Neuronal stem cell (in vitro differentiated cells): ENCODE measurements at regions not wholly inside any gene's neighbourhood (a gene's known extent, or its start where the extent isn't known, plus 50 kb on each side); places are given as distances from the start of the nearest gene placed in this dataset.

ENCODE experiments used
- DNase-seq: peaks from one replicate; pipeline ENCODE4 v3.0.0-alpha.2; 2013; ENCODE audit warnings: low spot score
- H2AFZ ChIP-seq: one replicate; pipeline ENCODE4 v1.6.1; 2013; ENCODE audit warnings: mild to moderate bottlenecking, low read length, inconsistent platforms
- H2AK5ac ChIP-seq: 2 replicates; pipeline ENCODE4 v1.6.1; 2013; ENCODE audit warnings: low read depth, mild to moderate bottlenecking, inconsistent platforms, low read length, moderate library complexity, mixed read lengths
- H2BK120ac ChIP-seq: 2 replicates; pipeline ENCODE4 v1.6.1; 2013; ENCODE audit warnings: low read depth, mild to moderate bottlenecking, inconsistent platforms, low read length, moderate library complexity, mixed read lengths
- H2BK12ac ChIP-seq: one replicate; pipeline ENCODE4 v1.6.1; 2013; ENCODE audit warnings: low read length, inconsistent platforms
- H2BK15ac ChIP-seq: 2 replicates; pipeline ENCODE4 v1.6.1; 2013; ENCODE audit warnings: mild to moderate bottlenecking, low read length, inconsistent platforms, mixed read lengths
- H2BK5ac ChIP-seq: one replicate; pipeline ENCODE4 v1.6.1; 2013; ENCODE audit warnings: inconsistent platforms, mild to moderate bottlenecking, low read length, moderate library complexity
- H3K14ac ChIP-seq: one replicate; pipeline ENCODE4 v1.6.1; 2013; ENCODE audit warnings: low read length, inconsistent platforms
- H3K18ac ChIP-seq: 2 replicates; pipeline ENCODE4 v1.6.1; 2013; ENCODE audit warnings: low read length, inconsistent platforms
- H3K23ac ChIP-seq: 2 replicates; pipeline ENCODE4 v1.6.1; 2013; ENCODE audit warnings: low read depth, mild to moderate bottlenecking, mixed read lengths, low read length, inconsistent platforms; ENCODE audit not compliant: poor library complexity
- H3K27ac ChIP-seq: replicated peaks from 3 replicates; pipeline ENCODE4 v1.5.1; 2013; ENCODE audit warnings: low read length, inconsistent platforms
- H3K27me3 ChIP-seq, 3 experiments: 2 replicates each; pipeline ENCODE4 v1.6.1; 2013; ENCODE audit warnings: low read length in 3 of 3, mild to moderate bottlenecking in 2 of 3, inconsistent platforms in 1 of 3, low read depth in 1 of 3, mixed read lengths in 1 of 3, moderate library complexity in 1 of 3; ENCODE audit not compliant: control insufficient read depth in 3 of 3, insufficient read depth in 3 of 3
- H3K36me3 ChIP-seq, 2 donors: replicated peaks in 1 of 2; 2 replicates each; pipeline ENCODE4 v1.6.1; 2013; ENCODE audit warnings: low read length in 2 of 2; ENCODE audit not compliant: control insufficient read depth in 2 of 2, insufficient read depth in 2 of 2
- H3K4ac ChIP-seq: 2 replicates; pipeline ENCODE4 v1.6.1; 2013; ENCODE audit warnings: inconsistent platforms, mild to moderate bottlenecking, low read length, moderate library complexity
- H3K4me1 ChIP-seq, 2 donors: 1 replicate in 1 of 2; 2 replicates in 1 of 2; pipeline ENCODE4 v1.6.1; 2013; ENCODE audit warnings: low read length in 2 of 2, low read depth in 1 of 2; ENCODE audit not compliant: control insufficient read depth in 2 of 2, insufficient read depth in 1 of 2
- H3K4me2 ChIP-seq: one replicate; pipeline ENCODE4 v1.6.1; 2013; ENCODE audit warnings: mild to moderate bottlenecking, low read length, inconsistent platforms; ENCODE audit not compliant: insufficient read depth, poor library complexity, severe bottlenecking
- H3K4me3 ChIP-seq, 2 donors: 2 replicates each; pipeline ENCODE4 v1.5.1; 2013; ENCODE audit warnings: low read length in 2 of 2, mild to moderate bottlenecking in 2 of 2, inconsistent platforms in 1 of 2, moderate library complexity in 1 of 2
- H3K79me1 ChIP-seq: one replicate; pipeline ENCODE4 v1.6.1; 2013; ENCODE audit warnings: low read depth, mild to moderate bottlenecking, inconsistent platforms, low read length, moderate library complexity
- H3K9ac ChIP-seq: one replicate; pipeline ENCODE4 v1.6.1; 2013; ENCODE audit warnings: mild to moderate bottlenecking, low read depth, low read length, inconsistent platforms; ENCODE audit not compliant: poor library complexity
- H3K9me3 ChIP-seq, 2 donors: replicated peaks in 1 of 2; 2 replicates each; pipeline versions ENCODE3 to v1.6.1; 2013; ENCODE audit warnings: low read length in 2 of 2, mild to moderate bottlenecking in 2 of 2, inconsistent platforms in 1 of 2, low read depth in 1 of 2, mixed read lengths in 1 of 2, moderate library complexity in 1 of 2; ENCODE audit not compliant: control insufficient read depth in 2 of 2, insufficient read depth in 1 of 2
- H4K8ac ChIP-seq: one replicate; pipeline ENCODE4 v1.6.1; 2013; ENCODE audit warnings: low read depth, mild to moderate bottlenecking, inconsistent platforms, low read length, moderate library complexity
- H4K91ac ChIP-seq: one replicate; pipeline ENCODE4 v1.6.1; 2013; ENCODE audit warnings: low read length, low read depth, mild to moderate bottlenecking, inconsistent platforms; ENCODE audit not compliant: poor library complexity
- WGBS, 2 donors: extraction: QIAGEN DNeasy Blood & Tissue Kit; methylation state at CpG; one replicate each; pipeline ENCODE4 v1.1.7; 2013; ENCODE audit warnings: missing lambda C conversion rate in 2 of 2, mixed read lengths in 1 of 2; ENCODE audit not compliant: insufficient read length in 2 of 2, insufficient replicate concordance in 1 of 2; ENCODE audit errors: extremely low coverage in 2 of 2; 5-methylcytosine and 5-hydroxymethylcytosine counted together

DNA sequence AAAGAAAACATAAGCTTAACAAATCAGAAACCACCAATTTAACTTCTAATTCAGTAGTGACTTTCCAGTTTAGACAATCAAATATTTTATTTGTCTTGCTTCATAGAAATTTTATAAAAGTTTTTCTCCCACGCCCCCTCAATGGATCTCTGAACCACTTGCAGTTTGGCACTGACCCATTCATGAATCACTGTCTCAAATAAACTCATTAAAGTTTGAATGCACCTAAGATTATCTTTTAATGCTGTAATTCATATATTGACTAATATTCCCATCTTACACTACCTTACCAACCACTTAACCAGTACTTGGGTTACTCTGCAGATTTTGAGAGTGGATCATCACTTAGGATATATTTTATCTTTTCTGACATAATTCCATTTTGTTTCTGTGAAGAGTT, 880.2 kb downstream of the OTOL1 start:
- Histone ChIP-seq H3K4me2 (no peak overlapping the region), H3K23ac (no peak overlapping the region), H2AK5ac (no peak overlapping the region), H3K4ac (no peak overlapping the region), H4K8ac (no peak overlapping the region), H3K4me1 (no peaks in the 10 kb centered on the region), H3K4me3 (no peak overlapping the region), H3K36me3 (no peaks in the 10 kb centered on the region), H4K91ac (no peak overlapping the region), H3K9me3 (no peaks in the 10 kb centered on the region), H2BK5ac (no peak overlapping the region), H2AFZ (no peak overlapping the region), H3K9ac (no peak overlapping the region), H3K27ac (no peak overlapping the region), H3K18ac (no peak overlapping the region), H2BK12ac (no peak overlapping the region), H2BK120ac (no peak overlapping the region), H3K14ac (no peak overlapping the region), H3K79me1 (no peaks in the 10 kb centered on the region), H3K27me3 (no peaks in the 10 kb centered on the region), H2BK15ac (no peak overlapping the region)
- WGBS, 2 donors: no CpG with 5 or more reads among the region's 1 CpG
- no peak for DNase-seq

DNA sequence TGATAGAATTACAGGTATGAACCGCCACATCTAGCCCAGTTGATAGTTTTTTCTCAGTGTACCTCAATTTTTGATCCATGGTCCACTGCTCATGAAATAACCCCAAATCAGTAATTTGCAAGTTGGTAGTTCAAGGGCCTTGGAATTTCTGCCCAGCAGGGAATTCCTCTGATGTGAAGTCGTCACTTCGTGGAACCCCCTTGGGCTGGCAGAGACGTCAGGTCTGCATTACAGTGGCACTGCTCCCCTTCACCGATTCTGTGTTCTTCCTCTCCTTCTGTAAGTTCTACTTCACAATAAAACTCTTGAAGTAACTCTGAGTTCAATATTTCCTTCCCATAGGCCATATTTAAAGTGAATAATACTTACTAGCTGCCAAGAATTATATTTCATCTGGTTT, 881.0 kb downstream of the OTOL1 start:
- H2BK15ac ChIP-seq: no peak overlapping the region
- H3K27ac ChIP-seq: no peak overlapping the region
- DNase-seq: no peak
- no peaks in the 10 kb centered on the region for H3K4me1 ChIP-seq
- no CpG with 5 or more reads among the region's 5 CpGs for WGBS, 2 donors
- no peak overlapping the region for H2AK5ac ChIP-seq
- H3K27me3 ChIP-seq: no peaks in the 10 kb centered on the region
- H3K4me3 ChIP-seq: no peak overlapping the region
- no peak overlapping the region for H3K14ac ChIP-seq
- H2AFZ ChIP-seq: no peak overlapping the region
- no peaks in the 10 kb centered on the region for H3K36me3 ChIP-seq
- no peak overlapping the region for H4K8ac ChIP-seq
- no peak overlapping the region for H3K18ac ChIP-seq
- no peak overlapping the region for H3K4ac ChIP-seq
- H2BK5ac ChIP-seq: no peak overlapping the region
- H3K79me1 ChIP-seq: no peaks in the 10 kb centered on the region
- no peak overlapping the region for H3K4me2 ChIP-seq
- no peak overlapping the region for H2BK12ac ChIP-seq
- no peak overlapping the region for H4K91ac ChIP-seq
- H3K23ac ChIP-seq: no peak overlapping the region
- no peak overlapping the region for H2BK120ac ChIP-seq
- H3K9ac ChIP-seq: no peak overlapping the region
- H3K9me3 ChIP-seq: no peaks in the 10 kb centered on the region

DNA sequence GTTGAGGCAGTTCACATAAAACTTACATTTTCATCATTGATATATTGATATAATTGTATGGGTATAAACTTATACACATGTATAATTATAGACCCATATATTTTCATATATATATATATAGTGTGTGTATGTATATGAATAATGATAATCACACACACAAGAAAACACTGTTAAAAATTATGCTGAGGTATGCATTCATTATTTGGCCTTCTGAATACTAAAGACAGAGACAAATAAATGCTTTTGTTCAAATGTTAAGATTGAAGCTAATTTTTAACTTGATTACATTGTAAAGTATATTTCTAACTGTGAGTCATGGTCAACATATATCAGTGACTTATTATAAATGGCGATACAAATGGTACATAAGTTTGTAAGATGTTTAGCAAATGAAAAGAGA, 888.8 kb downstream of the OTOL1 start:
- Histone ChIP-seq H2BK5ac (no peak overlapping the region), H3K4me2 (no peak overlapping the region), H3K14ac (no peak overlapping the region), H2AK5ac (no peak overlapping the region), H2BK15ac (no peak overlapping the region), H3K18ac (no peak overlapping the region), H3K9me3 (no peaks in the 10 kb centered on the region), H2BK12ac (no peak overlapping the region), H4K91ac (no peak overlapping the region), H3K23ac (no peak overlapping the region), H3K4ac (no peak overlapping the region), H2AFZ (no peak overlapping the region), H3K4me3 (no peak overlapping the region), H3K36me3 (no peaks in the 10 kb centered on the region), H3K27me3 (no peaks in the 10 kb centered on the region), H4K8ac (no peak overlapping the region), H3K27ac (no peak overlapping the region), H3K79me1 (no peaks in the 10 kb centered on the region), H3K9ac (no peak overlapping the region), H2BK120ac (no peak overlapping the region), H3K4me1 (no peaks in the 10 kb centered on the region)
- WGBS, 2 donors: no CpG with 5 or more reads among the region's 1 CpG
- DNase-seq: no peak

DNA sequence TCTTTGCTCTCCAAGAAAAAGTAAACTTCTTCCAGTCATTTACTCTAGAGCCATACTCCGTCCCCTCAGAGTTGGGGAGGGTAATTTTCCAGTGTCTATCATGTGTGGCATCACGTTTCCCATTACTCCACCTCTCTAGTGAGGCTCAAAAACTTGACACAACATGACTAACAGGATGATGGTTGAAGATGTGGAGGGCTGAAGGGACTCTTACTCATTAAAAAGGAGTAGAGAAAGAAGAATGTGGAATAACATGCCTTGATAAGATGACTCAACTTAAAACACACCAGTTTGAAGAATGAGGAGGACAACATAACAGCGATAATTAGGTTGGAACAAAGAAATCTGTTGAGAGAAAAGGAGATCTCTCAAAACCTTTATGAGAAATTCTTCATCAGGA, 894.3 kb downstream of the OTOL1 start:
- no peak overlapping the region for H3K4me3 ChIP-seq
- H3K18ac ChIP-seq: no peak overlapping the region
- no peak overlapping the region for H2BK15ac ChIP-seq
- peaks cover 0 to 4% of the 10 kb centered on the region in 2 donors for H3K4me1 ChIP-seq
- no peak overlapping the region for H2BK120ac ChIP-seq
- H2AFZ ChIP-seq: peak overlapping the region; percentile 59
- H3K23ac ChIP-seq: no peak overlapping the region
- no CpG with 5 or more reads among the region's 3 CpGs for WGBS, 2 donors
- H2BK12ac ChIP-seq: no peak overlapping the region
- H3K27me3 ChIP-seq: no peaks in the 10 kb centered on the region
- no peak overlapping the region for H2BK5ac ChIP-seq
- DNase-seq: no peak
- H3K9me3 ChIP-seq: peaks cover 0 to 3% of the 10 kb centered on the region in 2 donors
- H3K9ac ChIP-seq: no peak overlapping the region
- no peak overlapping the region for H2AK5ac ChIP-seq
- no peak overlapping the region for H4K91ac ChIP-seq
- H4K8ac ChIP-seq: no peak overlapping the region
- no peak overlapping the region for H3K4me2 ChIP-seq
- no peak overlapping the region for H3K4ac ChIP-seq
- no peaks in the 10 kb centered on the region for H3K79me1 ChIP-seq
- H3K27ac ChIP-seq: no peak overlapping the region
- no peak overlapping the region for H3K14ac ChIP-seq
- no peaks in the 10 kb centered on the region for H3K36me3 ChIP-seq
